Karpas-422 (cell line): ENCODE measurements at regions not wholly inside any gene's neighbourhood (a gene's known extent, or its start where the extent isn't known, plus 50 kb on each side); places are given as distances from the start of the nearest gene placed in this dataset.
"Not testable (repeated sequence)": the region's sequence is repeated elsewhere in the genome, so short reads cannot be mapped to it uniquely, and the experiment has no call there.

Experiments used
- DNase-seq: peaks from one replicate; pipeline ENCODE4 v3.0.0-alpha.2; 2015
- H2AFZ ChIP-seq: fragments of 200-600 bp; sonication (generic); 2 replicates; pipeline ENCODE4 v1.6.1; 2014; ENCODE audit warnings: antibody characterized with exemption, low read length, mixed read lengths
- H3K27ac ChIP-seq: fragments of 200-600 bp; sonication (generic); 2 replicates; pipeline ENCODE4 v1.5.1; 2014; ENCODE audit warnings: mild to moderate bottlenecking, low read length, moderate library complexity
- H3K27me3 ChIP-seq: fragments of 200-600 bp; sonication (generic); 2 replicates; pipeline ENCODE4 v1.6.1; 2014; ENCODE audit warnings: low read length, mixed read lengths
- H3K36me3 ChIP-seq: fragments of 200-600 bp; sonication (generic); 2 replicates; pipeline ENCODE4 v1.6.1; 2014; ENCODE audit warnings: low read length, mixed read lengths; ENCODE audit not compliant: insufficient read depth
- H3K4me1 ChIP-seq: fragments of 200-600 bp; sonication (generic); 2 replicates; pipeline ENCODE4 v1.6.1; 2014; ENCODE audit warnings: mild to moderate bottlenecking, low read length, mixed read lengths
- H3K4me2 ChIP-seq: fragments of 200-600 bp; sonication (generic); 2 replicates; pipeline ENCODE4 v1.6.1; 2014; ENCODE audit warnings: low read length, low read depth, mild to moderate bottlenecking; ENCODE audit not compliant: poor library complexity, severe bottlenecking
- H3K4me3 ChIP-seq: fragments of 200-600 bp; sonication (generic); 2 replicates; pipeline ENCODE4 v1.5.1; 2014; ENCODE audit warnings: mild to moderate bottlenecking, antibody characterized with exemption, low read length, mixed read lengths
- H3K79me2 ChIP-seq: fragments of 200-600 bp; sonication (generic); 2 replicates; pipeline ENCODE4 v1.6.1; 2014; ENCODE audit warnings: mild to moderate bottlenecking, low read length, mixed read lengths
- H3K9ac ChIP-seq: fragments of 200-600 bp; sonication (generic); 2 replicates; pipeline ENCODE4 v1.6.0; 2014; ENCODE audit warnings: low read length
- H3K9me2 ChIP-seq: fragments of 200-600 bp; sonication (generic), shearing (Covaris generic); replicated peaks from 2 replicates; pipeline ENCODE4 v1.6.0; 2014; ENCODE audit warnings: mild to moderate bottlenecking, low read length, moderate library complexity; ENCODE audit not compliant: insufficient read depth
- H3K9me3 ChIP-seq: fragments of 300-700, 200-600 bp; sonication (generic); 2 replicates; pipeline ENCODE4 v1.6.1; 2014; ENCODE audit warnings: low read length, mixed read lengths
- H4K20me1 ChIP-seq: fragments of 200-600 bp; sonication (generic); 2 replicates; pipeline ENCODE4 v1.6.1; 2014; ENCODE audit warnings: mild to moderate bottlenecking, antibody characterized with exemption, low read length, low read depth; ENCODE audit not compliant: insufficient read depth

DNA sequence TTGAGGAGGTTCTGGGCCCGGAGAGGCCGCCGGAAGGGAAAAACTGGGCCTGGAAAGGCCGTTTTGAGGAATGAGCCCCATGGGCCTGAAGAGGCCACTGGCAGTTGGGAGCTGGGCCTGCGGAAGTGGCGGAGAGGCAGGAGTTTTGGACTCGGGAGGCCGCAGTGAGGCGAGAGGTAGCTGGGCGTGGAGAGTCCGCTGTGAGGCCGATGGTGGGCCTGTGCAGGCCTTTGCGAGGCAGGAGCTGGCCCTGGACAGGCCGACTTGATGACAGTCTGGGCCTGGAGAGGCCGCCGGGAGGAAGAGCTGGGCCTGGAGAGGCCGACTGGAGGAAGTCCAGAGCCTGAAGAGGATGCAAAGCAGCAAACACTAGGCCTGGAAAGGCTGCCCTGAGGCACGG, 259.0 kb upstream of the NUPR2 start:
- Histone ChIP-seq H3K27me3 (no peaks in the 10 kb centered on the region), H3K9me3 (no peaks in the 10 kb centered on the region), H3K79me2 (no peaks in the 10 kb centered on the region), H3K4me1 (no peaks in the 10 kb centered on the region), H3K4me3 (no peak overlapping the region), H3K27ac (no peak overlapping the region), H3K9me2 (no peaks in the 10 kb centered on the region), H3K36me3 (no peaks in the 10 kb centered on the region), H2AFZ (no peak overlapping the region), H3K9ac (no peak overlapping the region), H3K4me2 (no peak overlapping the region), H4K20me1 (no peaks in the 10 kb centered on the region)
- no peak for DNase-seq

GRCh38 chr7:56374666-56375065, 258.4 kb upstream of the NUPR2 start:
- not testable (repeated sequence) for DNase-seq, H3K9me3 ChIP-seq, H3K79me2 ChIP-seq, H3K9me2 ChIP-seq, H3K4me3 ChIP-seq, H3K4me2 ChIP-seq, H3K9ac ChIP-seq, H3K27me3 ChIP-seq, H3K27ac ChIP-seq, H3K4me1 ChIP-seq, H3K36me3 ChIP-seq, H4K20me1 ChIP-seq, H2AFZ ChIP-seq

DNA sequence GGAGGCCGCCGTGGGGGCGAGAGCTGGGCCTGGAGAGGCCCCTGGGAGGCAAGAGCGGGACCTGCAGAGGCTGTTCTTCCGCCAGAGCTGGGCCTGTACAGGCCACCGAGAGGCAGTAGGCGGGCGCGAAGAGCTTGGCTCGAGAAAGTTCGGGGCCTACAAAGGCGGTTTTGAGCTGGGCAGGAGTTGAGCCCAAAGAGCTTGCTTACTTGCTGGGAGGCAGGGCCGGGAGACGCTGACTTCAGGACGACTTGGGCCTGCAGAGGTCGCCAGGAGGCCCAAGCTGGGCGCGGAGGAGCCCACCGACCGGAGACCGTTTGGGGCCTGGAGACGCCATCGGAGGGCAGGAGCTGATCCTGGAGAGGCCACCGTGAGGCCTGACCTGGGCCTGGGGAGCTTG, 257.1 kb upstream of the NUPR2 start:
- H3K27ac ChIP-seq, H3K4me3 ChIP-seq, H3K4me1 ChIP-seq, H3K36me3 ChIP-seq, H2AFZ ChIP-seq, DNase-seq, H4K20me1 ChIP-seq, H3K79me2 ChIP-seq, H3K4me2 ChIP-seq, H3K9me3 ChIP-seq, H3K27me3 ChIP-seq, H3K9ac ChIP-seq, H3K9me2 ChIP-seq: not testable (repeated sequence)

- not testable (repeated sequence) for H4K20me1 ChIP-seq, H3K9ac ChIP-seq, H3K9me2 ChIP-seq, H3K27me3 ChIP-seq, H3K4me2 ChIP-seq, H3K4me3 ChIP-seq, H3K36me3 ChIP-seq, DNase-seq, H2AFZ ChIP-seq, H3K9me3 ChIP-seq, H3K27ac ChIP-seq, H3K79me2 ChIP-seq, H3K4me1 ChIP-seq
Observed at GRCh38 chr7:56371792-56372191, 255.6 kb upstream of the NUPR2 start.

DNA sequence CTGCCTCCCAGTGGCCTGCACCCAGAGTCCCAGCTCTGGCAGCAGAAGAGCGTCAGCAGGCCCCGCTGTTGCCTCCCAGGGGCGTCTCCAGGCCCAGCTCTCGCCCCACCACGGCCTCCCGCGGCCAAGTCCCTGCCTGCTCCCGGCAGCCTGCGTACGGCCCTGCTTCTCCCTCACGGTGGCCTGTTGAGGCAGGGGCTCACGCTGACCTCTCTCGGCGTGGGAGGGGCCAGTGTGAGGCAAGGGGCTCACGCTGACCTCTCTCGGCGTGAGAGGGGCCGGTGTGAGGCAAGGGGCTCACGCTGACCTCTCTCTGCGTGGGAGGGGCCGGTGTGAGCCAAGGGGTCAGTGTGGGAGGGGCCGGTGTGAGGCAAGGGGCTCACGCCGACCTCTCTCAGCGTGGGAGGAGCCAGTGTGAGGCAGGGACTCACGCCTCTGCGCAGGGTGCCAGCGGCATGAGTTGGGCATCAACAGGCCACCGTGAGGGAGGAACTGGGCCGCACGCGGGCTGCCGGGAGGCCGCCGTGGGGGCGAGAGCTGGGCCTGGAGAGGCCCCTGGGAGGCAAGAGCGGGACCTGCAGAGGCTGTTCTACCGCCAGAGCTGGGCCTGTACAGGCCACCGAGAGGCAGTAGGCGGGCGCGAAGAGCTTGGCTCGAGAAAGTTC, 254.1 kb upstream of the NUPR2 start:
- H3K27ac ChIP-seq, H3K27me3 ChIP-seq, H3K9me3 ChIP-seq, H3K79me2 ChIP-seq, H3K36me3 ChIP-seq, H2AFZ ChIP-seq, DNase-seq, H3K4me2 ChIP-seq, H3K9me2 ChIP-seq, H4K20me1 ChIP-seq, H3K9ac ChIP-seq, H3K4me1 ChIP-seq, H3K4me3 ChIP-seq: not testable (repeated sequence)

- H2AFZ ChIP-seq, H4K20me1 ChIP-seq, H3K27ac ChIP-seq, H3K9me2 ChIP-seq, H3K4me3 ChIP-seq, H3K36me3 ChIP-seq, H3K9me3 ChIP-seq, DNase-seq, H3K4me1 ChIP-seq, H3K27me3 ChIP-seq, H3K9ac ChIP-seq, H3K4me2 ChIP-seq, H3K79me2 ChIP-seq: not testable (repeated sequence)
Observed at GRCh38 chr7:56367914-56368313, 251.7 kb upstream of the NUPR2 start.

GRCh38 chr7:56367411-56367810, 251.2 kb upstream of the NUPR2 start:
- not testable (repeated sequence) for H3K9me3 ChIP-seq, H3K9me2 ChIP-seq, H3K4me1 ChIP-seq, H3K27me3 ChIP-seq, H3K4me3 ChIP-seq, DNase-seq, H3K79me2 ChIP-seq, H3K4me2 ChIP-seq, H3K9ac ChIP-seq, H3K36me3 ChIP-seq, H4K20me1 ChIP-seq, H3K27ac ChIP-seq, H2AFZ ChIP-seq

DNA sequence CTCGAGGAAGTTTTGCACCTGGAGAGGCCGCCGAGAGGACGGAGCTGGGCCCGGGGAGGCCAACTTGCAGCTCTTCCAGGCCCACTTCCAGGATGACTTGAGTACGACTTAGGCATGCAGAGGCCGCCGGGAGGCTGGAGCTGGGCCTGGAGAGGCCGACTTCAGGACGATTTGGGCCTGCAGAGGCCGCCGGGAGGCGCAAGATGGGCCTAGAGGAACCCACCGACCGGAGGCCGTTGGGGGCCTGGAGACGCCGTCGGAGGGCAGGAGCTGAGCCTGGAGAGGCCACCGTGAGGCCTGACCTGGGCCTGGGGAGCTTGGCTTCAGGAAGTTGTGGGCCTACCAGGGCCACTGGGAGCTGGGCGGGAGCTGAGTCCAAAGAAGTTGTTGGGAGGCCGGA, 250.5 kb upstream of the NUPR2 start:
- not testable (repeated sequence) for H3K36me3 ChIP-seq, DNase-seq, H3K9me3 ChIP-seq, H3K27ac ChIP-seq, H3K9me2 ChIP-seq, H3K79me2 ChIP-seq, H3K27me3 ChIP-seq, H3K4me1 ChIP-seq, H2AFZ ChIP-seq, H3K9ac ChIP-seq, H3K4me2 ChIP-seq, H3K4me3 ChIP-seq, H4K20me1 ChIP-seq

- H3K4me2 ChIP-seq, DNase-seq, H3K9me3 ChIP-seq: not testable (repeated sequence)
Observed at GRCh38 chr7:56352576-56352975, 236.4 kb upstream of the NUPR2 start.

More at GRCh38 chr7:56352576-56352975, 236.4 kb upstream of the NUPR2 start:
- not testable (repeated sequence) for H3K9ac ChIP-seq, H3K36me3 ChIP-seq, H3K27ac ChIP-seq, H3K79me2 ChIP-seq, H3K4me1 ChIP-seq, H3K27me3 ChIP-seq, H3K4me3 ChIP-seq, H4K20me1 ChIP-seq, H3K9me2 ChIP-seq, H2AFZ ChIP-seq
